IPS-18c (cell line): ENCODE measurements at regions not wholly inside any gene's neighbourhood (a gene's known extent, or its start where the extent isn't known, plus 50 kb on each side); places are given as distances from the start of the nearest gene placed in this dataset.
"Not testable (repeated sequence)": the region's sequence is repeated elsewhere in the genome, so short reads cannot be mapped to it uniquely, and the experiment has no call there.

Experiments
- H3K4me3 ChIP-seq: 2 replicates; pipeline ENCODE4 v1.7.0; 2013; ENCODE audit warnings: low read depth, mild to moderate bottlenecking, low read length, moderate library complexity; ENCODE audit not compliant: insufficient read depth
- H3K9me3 ChIP-seq: one replicate; pipeline ENCODE4 v1.6.1; 2013; ENCODE audit warnings: mild to moderate bottlenecking, low read length, moderate library complexity; ENCODE audit not compliant: control insufficient read depth, insufficient read depth

GRCh38 chr2:133624551-133624950, 56.3 kb upstream of the NCKAP5 start:
- no peaks in the 10 kb centered on the region for H3K9me3 ChIP-seq
- H3K4me3 ChIP-seq = no peak overlapping the region

GRCh38 chr2:133627741-133628140, 59.5 kb upstream of the NCKAP5 start:
- Histone ChIP-seq H3K9me3 (no peaks in the 10 kb centered on the region), H3K4me3 (no peak overlapping the region)

GRCh38 chr2:133633309-133633708, 65.0 kb upstream of the NCKAP5 start:
- H3K9me3 ChIP-seq = no peaks in the 10 kb centered on the region
- H3K4me3 ChIP-seq = no peak overlapping the region

GRCh38 chr2:133633881-133634409, 65.7 kb upstream of the NCKAP5 start:
- Histone ChIP-seq H3K9me3 (no peaks in the 10 kb centered on the region), H3K4me3 (no peak overlapping the region)

- no peak overlapping the region for H3K4me3 ChIP-seq
- H3K9me3 ChIP-seq = no peaks in the 10 kb centered on the region
These were observed 66.9 kb upstream of the NCKAP5 start for GRCh38 chr2:133635131-133635530.

- H3K4me3 ChIP-seq = no peak overlapping the region
- H3K9me3 ChIP-seq = no peaks in the 10 kb centered on the region
These were observed 68.0 kb upstream of the NCKAP5 start for GRCh38 chr2:133636287-133636686.

GRCh38 chr2:133640103-133640502, 71.8 kb upstream of the NCKAP5 start:
- Histone ChIP-seq H3K9me3 (no peaks in the 10 kb centered on the region), H3K4me3 (no peak overlapping the region)

- no peaks in the 10 kb centered on the region for H3K9me3 ChIP-seq
- no peak overlapping the region for H3K4me3 ChIP-seq
These were observed 73.2 kb upstream of the NCKAP5 start for GRCh38 chr2:133641497-133641896.

GRCh38 chr2:133641942-133642725, 73.9 kb upstream of the NCKAP5 start:
- no peaks in the 10 kb centered on the region for H3K9me3 ChIP-seq
- no peak overlapping the region for H3K4me3 ChIP-seq

GRCh38 chr2:133642791-133643191, 74.5 kb upstream of the NCKAP5 start:
- no peaks in the 10 kb centered on the region for H3K9me3 ChIP-seq
- no peak overlapping the region for H3K4me3 ChIP-seq

- Histone ChIP-seq H3K9me3 (no peaks in the 10 kb centered on the region), H3K4me3 (no peak overlapping the region)
These were observed 75.6 kb upstream of the NCKAP5 start for GRCh38 chr2:133643863-133644262.

- H3K9me3 ChIP-seq = no peaks in the 10 kb centered on the region
- H3K4me3 ChIP-seq = no peak overlapping the region
These were observed 76.6 kb upstream of the NCKAP5 start for GRCh38 chr2:133644846-133645245.

- H3K9me3 ChIP-seq, H3K4me3 ChIP-seq: not testable (repeated sequence)
These were observed 79.1 kb upstream of the NCKAP5 start for GRCh38 chr2:133647386-133647785.

- Histone ChIP-seq H3K9me3 (no peaks in the 10 kb centered on the region), H3K4me3 (no peak overlapping the region)
These were observed 83.6 kb upstream of the NCKAP5 start for GRCh38 chr2:133651861-133652260.

GRCh38 chr2:133652398-133652797, 84.1 kb upstream of the NCKAP5 start:
- H3K4me3 ChIP-seq = no peak overlapping the region
- no peaks in the 10 kb centered on the region for H3K9me3 ChIP-seq

- H3K4me3 ChIP-seq = no peak overlapping the region
- no peaks in the 10 kb centered on the region for H3K9me3 ChIP-seq
These were observed 84.8 kb upstream of the NCKAP5 start for GRCh38 chr2:133653056-133653455.

GRCh38 chr2:133654949-133655348, 86.7 kb upstream of the NCKAP5 start:
- no peaks in the 10 kb centered on the region for H3K9me3 ChIP-seq

GRCh38 chr2:133655610-133656009, 87.3 kb upstream of the NCKAP5 start:
- no peak overlapping the region for H3K4me3 ChIP-seq
- H3K9me3 ChIP-seq = no peaks in the 10 kb centered on the region

More at GRCh38 chr2:133654949-133655348, 86.7 kb upstream of the NCKAP5 start:
- H3K4me3 ChIP-seq = no peak overlapping the region

GRCh38 chr2:133657591-133657990, 89.3 kb upstream of the NCKAP5 start:
- H3K9me3 ChIP-seq = no peaks in the 10 kb centered on the region
- no peak overlapping the region for H3K4me3 ChIP-seq
